ENCODE measurements at regions not wholly inside any gene's neighbourhood (a gene's known extent, or its start where the extent isn't known, plus 50 kb on each side); places are given as distances from the start of the nearest gene placed in this dataset.

DNA sequence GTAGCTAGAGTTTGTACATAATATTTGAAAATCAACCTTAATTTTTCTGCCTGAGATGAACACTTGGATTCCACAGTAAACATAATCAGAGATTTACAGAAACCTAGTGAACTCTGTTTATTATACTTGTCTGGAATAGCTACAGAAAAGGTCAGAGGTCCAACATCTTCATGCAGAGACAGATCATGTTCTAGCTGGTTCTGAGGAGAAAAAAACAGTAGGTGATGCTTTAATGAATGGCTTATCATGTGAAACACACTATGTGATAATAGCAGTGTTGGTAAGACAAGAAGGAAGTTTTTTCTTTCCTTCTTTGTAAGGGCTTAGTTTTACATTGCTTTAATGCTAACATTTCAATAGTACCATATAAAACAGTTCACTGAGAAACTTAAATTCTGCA is 846.4 kb upstream of the ZEB2 start:
- TF ChIP-seq, protein P1, sequence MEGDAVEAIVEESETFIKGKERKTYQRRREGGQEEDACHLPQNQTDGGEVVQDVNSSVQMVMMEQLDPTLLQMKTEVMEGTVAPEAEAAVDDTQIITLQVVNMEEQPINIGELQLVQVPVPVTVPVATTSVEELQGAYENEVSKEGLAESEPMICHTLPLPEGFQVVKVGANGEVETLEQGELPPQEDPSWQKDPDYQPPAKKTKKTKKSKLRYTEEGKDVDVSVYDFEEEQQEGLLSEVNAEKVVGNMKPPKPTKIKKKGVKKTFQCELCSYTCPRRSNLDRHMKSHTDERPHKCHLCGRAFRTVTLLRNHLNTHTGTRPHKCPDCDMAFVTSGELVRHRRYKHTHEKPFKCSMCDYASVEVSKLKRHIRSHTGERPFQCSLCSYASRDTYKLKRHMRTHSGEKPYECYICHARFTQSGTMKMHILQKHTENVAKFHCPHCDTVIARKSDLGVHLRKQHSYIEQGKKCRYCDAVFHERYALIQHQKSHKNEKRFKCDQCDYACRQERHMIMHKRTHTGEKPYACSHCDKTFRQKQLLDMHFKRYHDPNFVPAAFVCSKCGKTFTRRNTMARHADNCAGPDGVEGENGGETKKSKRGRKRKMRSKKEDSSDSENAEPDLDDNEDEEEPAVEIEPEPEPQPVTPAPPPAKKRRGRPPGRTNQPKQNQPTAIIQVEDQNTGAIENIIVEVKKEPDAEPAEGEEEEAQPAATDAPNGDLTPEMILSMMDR (IDR thresholded peaks at IDR 0.05; ENCODE audit: insufficient read depth, low read depth, low read length): no peak
- TF ChIP-seq EZH2 (IDR thresholded peaks at IDR 0.05; ENCODE audit: insufficient read depth, low read length): no peak

All from astrocyte (in vitro differentiated cells and primary cell).